WTC11 (cell line): ENCODE measurements at regions not wholly inside any gene's neighbourhood (a gene's known extent, or its start where the extent isn't known, plus 50 kb on each side); places are given as distances from the start of the nearest gene placed in this dataset.

Experiments used
- ATAC-seq: fragments of 200-7000 bp; cut with Tn5 transposase; 2 replicates; pipeline ENCODE4 v1.10.0; 2021; ENCODE audit warnings: mild to moderate bottlenecking, moderate library complexity
- CTCF ChIA-PET: fragments of 300-600 bp; sonication (Branson Sonifier 250); formaldehyde crosslinking; loops from one replicate; lab custom pipeline; 2021; ENCODE audit warnings: antibody characterized with exemption; lab: Charles Lee
- POLR2A ChIA-PET: fragments of 350-600 bp; sonication (Branson Sonifier 250); formaldehyde crosslinking; loops from one replicate; lab custom pipeline; 2021; ENCODE audit warnings: antibody characterized with exemption; lab: Charles Lee
- DNase-seq: peaks from one replicate; pipeline ENCODE4 v3.0.0; 2021; ENCODE audit warnings: low spot score
- H3K27ac Mint-ChIP-seq: 2 replicates; pipeline ENCODE4 v1.8.0; 2021; ENCODE audit warnings: mixed read lengths
- H3K27me3 Mint-ChIP-seq: 2 replicates; pipeline ENCODE4 v1.8.0; 2021; ENCODE audit warnings: low read depth, mild to moderate bottlenecking, moderate library complexity, mixed read lengths
- H3K36me3 Mint-ChIP-seq: 2 replicates; pipeline ENCODE4 v1.8.0; 2021; ENCODE audit warnings: mixed read lengths
- H3K4me1 Mint-ChIP-seq: 2 replicates; pipeline ENCODE4 v1.8.0; 2022; ENCODE audit warnings: mixed read lengths
- H3K4me3 Mint-ChIP-seq: 2 replicates; pipeline ENCODE4 v1.8.0; 2021; ENCODE audit warnings: mild to moderate bottlenecking, moderate library complexity, mixed read lengths
- H3K9me3 Mint-ChIP-seq: 2 replicates; pipeline ENCODE4 v1.8.0; 2021; ENCODE audit warnings: mixed read lengths
- CREB1 ChIP-seq: sonication (generic); formaldehyde crosslinking; IDR thresholded peaks from 2 replicates; pipeline ENCODE4 v1.8.0; 2023; ENCODE audit warnings: mild to moderate bottlenecking, missing genetic modification reagents
- FOXK1 ChIP-seq: sonication (generic); formaldehyde crosslinking; IDR thresholded peaks from 2 replicates; pipeline ENCODE4 v1.8.0; 2022; ENCODE audit warnings: mild to moderate bottlenecking, moderate library complexity, missing genetic modification reagents
- GTF2I ChIP-seq: fragments of 250-450 bp; sonication (Bioruptor Pico); conservative IDR thresholded peaks from 2 replicates; pipeline ENCODE4 v1.4.0; 2021; ENCODE audit warnings: mild to moderate bottlenecking
- MAX ChIP-seq: sonication (generic); formaldehyde crosslinking; IDR thresholded peaks from 2 replicates; pipeline ENCODE4 v1.8.0; 2022; ENCODE audit warnings: mild to moderate bottlenecking, missing genetic modification reagents
- MYBL2 ChIP-seq: sonication (generic); formaldehyde crosslinking; IDR thresholded peaks from 2 replicates; pipeline ENCODE4 v1.8.1; 2023; ENCODE audit warnings: mild to moderate bottlenecking, moderate library complexity, missing genetic modification reagents
- NFE2L1 ChIP-seq: sonication (generic); formaldehyde crosslinking; IDR thresholded peaks from 2 replicates; pipeline ENCODE4 v1.8.1; 2023; ENCODE audit warnings: missing genetic modification reagents
- NFYB ChIP-seq: sonication (generic); formaldehyde crosslinking; conservative IDR thresholded peaks from 2 replicates; pipeline ENCODE4 v1.8.0; 2022; ENCODE audit warnings: low read depth, missing genetic modification reagents
- SMAD3 ChIP-seq: sonication (generic); formaldehyde crosslinking; IDR thresholded peaks from 2 replicates; pipeline ENCODE4 v1.8.0; 2022; ENCODE audit warnings: missing genetic modification reagents, mild to moderate bottlenecking, borderline replicate concordance
- SMAD4 ChIP-seq: sonication (generic); formaldehyde crosslinking; IDR thresholded peaks from 2 replicates; pipeline ENCODE4 v1.8.0; 2022; ENCODE audit warnings: mild to moderate bottlenecking, missing genetic modification reagents
- TEAD4 ChIP-seq: sonication (generic); formaldehyde crosslinking; IDR thresholded peaks from 2 replicates; pipeline ENCODE4 v1.8.0; 2022; ENCODE audit warnings: mild to moderate bottlenecking, missing genetic modification reagents
- TP53 ChIP-seq: sonication (generic); formaldehyde crosslinking; IDR thresholded peaks from 2 replicates; pipeline ENCODE4 v1.8.1; 2023; ENCODE audit warnings: mild to moderate bottlenecking, missing genetic modification reagents
- USF2 ChIP-seq: sonication (generic); formaldehyde crosslinking; IDR thresholded peaks from 2 replicates; pipeline ENCODE4 v1.8.1; 2023; ENCODE audit warnings: mild to moderate bottlenecking, missing genetic modification reagents, moderate library complexity
- ZBTB21 ChIP-seq: sonication (generic); formaldehyde crosslinking; IDR thresholded peaks from 2 replicates; pipeline ENCODE4 v1.8.1; 2023; ENCODE audit warnings: mild to moderate bottlenecking, missing genetic modification reagents, borderline replicate concordance
- ZNF317 ChIP-seq: sonication (generic); formaldehyde crosslinking; IDR thresholded peaks from 2 replicates; pipeline ENCODE4 v1.8.1; 2023; ENCODE audit warnings: low read depth, mild to moderate bottlenecking, moderate library complexity, missing genetic modification reagents, borderline replicate concordance
- ZNF416 ChIP-seq: fragments of 250-450 bp; sonication (Bioruptor Pico); IDR thresholded peaks from 2 replicates; pipeline ENCODE4 v1.9.0; 2021; ENCODE audit warnings: mild to moderate bottlenecking, inconsistent platforms
- TF ChIP-seq, protein P1 (sequence below): sonication (generic); formaldehyde crosslinking; IDR thresholded peaks from 2 replicates; pipeline ENCODE4 v1.8.1; 2022; ENCODE audit warnings: low read depth, mild to moderate bottlenecking, moderate library complexity, missing genetic modification reagents, borderline replicate concordance
- TF ChIP-seq, protein P2 (sequence below): sonication (generic); formaldehyde crosslinking; IDR thresholded peaks from 2 replicates; pipeline ENCODE4 v1.8.1; 2023; ENCODE audit warnings: mild to moderate bottlenecking, missing genetic modification reagents, borderline replicate concordance
- TF ChIP-seq, protein P3 (sequence below): sonication (generic); formaldehyde crosslinking; IDR thresholded peaks from 2 replicates; pipeline ENCODE4 v1.8.1; 2023; ENCODE audit warnings: mild to moderate bottlenecking, missing genetic modification reagents

- ChIA-PET CTCF (interaction anchor here (0.7 kb wide), 1 partner anchor 29 kb away, joined by 4 read pairs; no protein-coding TSS in a partner anchor), POLR2A (interaction anchor here (0.7 kb wide), 1 partner anchor 206 kb away, joined by 5 read pairs; no protein-coding TSS in a partner anchor)
Observed at GRCh38 chr4:136893573-136893972, 638.7 kb downstream of the PCDH18 start.

DNA sequence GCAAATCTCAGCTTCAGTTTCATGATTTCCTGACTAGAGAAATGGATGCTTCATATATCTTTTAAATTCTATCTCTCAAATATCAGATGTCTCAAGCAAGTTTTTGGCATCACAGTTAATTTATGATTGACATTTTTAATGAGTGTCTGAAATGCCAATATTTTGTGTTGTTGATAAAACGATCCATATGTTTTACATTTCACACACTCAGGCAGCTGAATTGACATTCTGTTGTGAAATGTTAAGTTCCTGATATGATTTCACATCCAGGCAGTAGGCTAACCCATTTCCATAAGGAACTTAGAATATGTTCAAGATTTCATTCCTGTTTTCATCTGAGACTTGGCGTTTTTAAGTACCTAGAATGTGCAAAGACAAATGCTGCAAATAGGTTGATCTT is 650.6 kb downstream of the PCDH18 start:
- no peaks in the 10 kb centered on the region for H3K36me3 Mint-ChIP-seq
- ChIA-PET CTCF (no interaction called here), POLR2A (no interaction called here)
- peaks cover 4% of the 10 kb centered on the region; the same call in 1 of the 2 replicates for H3K9me3 Mint-ChIP-seq
- no peak overlapping the region for H3K27ac Mint-ChIP-seq
- no peak for DNase-seq
- H3K4me1 Mint-ChIP-seq: peaks cover 12% of the 10 kb centered on the region
- H3K27me3 Mint-ChIP-seq: no peaks in the 10 kb centered on the region
- no peak overlapping the region for H3K4me3 Mint-ChIP-seq
- ATAC-seq: no peak
- no peak for TF ChIP-seq SMAD4 (CRISPR knock-in tag)

More at GRCh38 chr4:136893573-136893972, 638.7 kb downstream of the PCDH18 start:
- Mint-ChIP-seq H3K4me1 (peaks cover 11% of the 10 kb centered on the region), H3K9me3 (no peaks in the 10 kb centered on the region), H3K4me3 (no peak overlapping the region), H3K27ac (no peak overlapping the region), H3K36me3 (no peaks in the 10 kb centered on the region), H3K27me3 (no peaks in the 10 kb centered on the region)
- TF ChIP-seq MAX (CRISPR knock-in tag) (no peak), ZBTB21 (CRISPR knock-in tag) (no peak), TP53 (CRISPR knock-in tag) (no peak), ZNF317 (no peak), USF2 (CRISPR knock-in tag) (no peak), FOXK1 (no peak), GTF2I (CRISPR knock-in tag) (no peak), CREB1 (CRISPR knock-in tag) (no peak), ZNF416 (CRISPR knock-in tag) (no peak), NFE2L1 (no peak), SMAD3 (CRISPR knock-in tag) (no peak), MYBL2 (CRISPR knock-in tag) (no peak), NFYB (CRISPR knock-in tag) (no peak), TEAD4 (CRISPR knock-in tag) (no peak)
- TF ChIP-seq, protein P1, sequence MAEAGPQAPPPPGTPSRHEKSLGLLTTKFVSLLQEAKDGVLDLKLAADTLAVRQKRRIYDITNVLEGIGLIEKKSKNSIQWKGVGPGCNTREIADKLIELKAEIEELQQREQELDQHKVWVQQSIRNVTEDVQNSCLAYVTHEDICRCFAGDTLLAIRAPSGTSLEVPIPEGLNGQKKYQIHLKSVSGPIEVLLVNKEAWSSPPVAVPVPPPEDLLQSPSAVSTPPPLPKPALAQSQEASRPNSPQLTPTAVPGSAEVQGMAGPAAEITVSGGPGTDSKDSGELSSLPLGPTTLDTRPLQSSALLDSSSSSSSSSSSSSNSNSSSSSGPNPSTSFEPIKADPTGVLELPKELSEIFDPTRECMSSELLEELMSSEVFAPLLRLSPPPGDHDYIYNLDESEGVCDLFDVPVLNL (CRISPR knock-in tag): no peak
- TF ChIP-seq, protein P2, sequence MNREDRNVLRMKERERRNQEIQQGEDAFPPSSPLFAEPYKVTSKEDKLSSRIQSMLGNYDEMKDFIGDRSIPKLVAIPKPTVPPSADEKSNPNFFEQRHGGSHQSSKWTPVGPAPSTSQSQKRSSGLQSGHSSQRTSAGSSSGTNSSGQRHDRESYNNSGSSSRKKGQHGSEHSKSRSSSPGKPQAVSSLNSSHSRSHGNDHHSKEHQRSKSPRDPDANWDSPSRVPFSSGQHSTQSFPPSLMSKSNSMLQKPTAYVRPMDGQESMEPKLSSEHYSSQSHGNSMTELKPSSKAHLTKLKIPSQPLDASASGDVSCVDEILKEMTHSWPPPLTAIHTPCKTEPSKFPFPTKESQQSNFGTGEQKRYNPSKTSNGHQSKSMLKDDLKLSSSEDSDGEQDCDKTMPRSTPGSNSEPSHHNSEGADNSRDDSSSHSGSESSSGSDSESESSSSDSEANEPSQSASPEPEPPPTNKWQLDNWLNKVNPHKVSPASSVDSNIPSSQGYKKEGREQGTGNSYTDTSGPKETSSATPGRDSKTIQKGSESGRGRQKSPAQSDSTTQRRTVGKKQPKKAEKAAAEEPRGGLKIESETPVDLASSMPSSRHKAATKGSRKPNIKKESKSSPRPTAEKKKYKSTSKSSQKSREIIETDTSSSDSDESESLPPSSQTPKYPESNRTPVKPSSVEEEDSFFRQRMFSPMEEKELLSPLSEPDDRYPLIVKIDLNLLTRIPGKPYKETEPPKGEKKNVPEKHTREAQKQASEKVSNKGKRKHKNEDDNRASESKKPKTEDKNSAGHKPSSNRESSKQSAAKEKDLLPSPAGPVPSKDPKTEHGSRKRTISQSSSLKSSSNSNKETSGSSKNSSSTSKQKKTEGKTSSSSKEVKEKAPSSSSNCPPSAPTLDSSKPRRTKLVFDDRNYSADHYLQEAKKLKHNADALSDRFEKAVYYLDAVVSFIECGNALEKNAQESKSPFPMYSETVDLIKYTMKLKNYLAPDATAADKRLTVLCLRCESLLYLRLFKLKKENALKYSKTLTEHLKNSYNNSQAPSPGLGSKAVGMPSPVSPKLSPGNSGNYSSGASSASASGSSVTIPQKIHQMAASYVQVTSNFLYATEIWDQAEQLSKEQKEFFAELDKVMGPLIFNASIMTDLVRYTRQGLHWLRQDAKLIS (CRISPR knock-in tag): no peak
- TF ChIP-seq, protein P3, sequence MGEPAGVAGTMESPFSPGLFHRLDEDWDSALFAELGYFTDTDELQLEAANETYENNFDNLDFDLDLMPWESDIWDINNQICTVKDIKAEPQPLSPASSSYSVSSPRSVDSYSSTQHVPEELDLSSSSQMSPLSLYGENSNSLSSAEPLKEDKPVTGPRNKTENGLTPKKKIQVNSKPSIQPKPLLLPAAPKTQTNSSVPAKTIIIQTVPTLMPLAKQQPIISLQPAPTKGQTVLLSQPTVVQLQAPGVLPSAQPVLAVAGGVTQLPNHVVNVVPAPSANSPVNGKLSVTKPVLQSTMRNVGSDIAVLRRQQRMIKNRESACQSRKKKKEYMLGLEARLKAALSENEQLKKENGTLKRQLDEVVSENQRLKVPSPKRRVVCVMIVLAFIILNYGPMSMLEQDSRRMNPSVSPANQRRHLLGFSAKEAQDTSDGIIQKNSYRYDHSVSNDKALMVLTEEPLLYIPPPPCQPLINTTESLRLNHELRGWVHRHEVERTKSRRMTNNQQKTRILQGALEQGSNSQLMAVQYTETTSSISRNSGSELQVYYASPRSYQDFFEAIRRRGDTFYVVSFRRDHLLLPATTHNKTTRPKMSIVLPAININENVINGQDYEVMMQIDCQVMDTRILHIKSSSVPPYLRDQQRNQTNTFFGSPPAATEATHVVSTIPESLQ (CRISPR knock-in tag): no peak
- DNase-seq: no peak
- ATAC-seq: no peak
